ENCODE measurements at regions not wholly inside any gene's neighbourhood (a gene's known extent, or its start where the extent isn't known, plus 50 kb on each side); places are given as distances from the start of the nearest gene placed in this dataset.

DNA sequence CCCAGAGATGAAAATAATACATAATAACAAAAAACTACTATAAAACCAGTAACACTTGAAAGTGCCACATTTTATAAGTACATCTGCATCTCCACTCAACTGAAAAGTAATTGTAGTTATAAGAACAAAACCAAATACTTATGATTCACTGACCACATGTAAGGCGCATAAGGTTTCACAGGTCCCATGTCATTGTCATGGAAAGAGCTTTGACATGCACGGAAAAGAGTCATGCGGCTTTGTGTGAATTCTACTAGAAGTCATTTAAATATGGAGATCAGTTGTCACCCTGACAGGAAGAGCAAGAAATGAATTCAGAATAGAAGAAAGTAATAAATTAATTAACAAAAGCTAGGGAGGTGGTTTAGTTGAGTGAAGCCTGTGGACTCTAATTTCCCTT is 459.1 kb downstream of the CDH2 start:
- intact Hi-C loops (cut with DNase I) = no loop called here
- no peaks in the 10 kb centered on the region for H3K27me3 ChIP-seq
- no peak for DNase-seq
- H3K36me3 ChIP-seq = no peaks in the 10 kb centered on the region
- TF ChIP-seq, protein P1, sequence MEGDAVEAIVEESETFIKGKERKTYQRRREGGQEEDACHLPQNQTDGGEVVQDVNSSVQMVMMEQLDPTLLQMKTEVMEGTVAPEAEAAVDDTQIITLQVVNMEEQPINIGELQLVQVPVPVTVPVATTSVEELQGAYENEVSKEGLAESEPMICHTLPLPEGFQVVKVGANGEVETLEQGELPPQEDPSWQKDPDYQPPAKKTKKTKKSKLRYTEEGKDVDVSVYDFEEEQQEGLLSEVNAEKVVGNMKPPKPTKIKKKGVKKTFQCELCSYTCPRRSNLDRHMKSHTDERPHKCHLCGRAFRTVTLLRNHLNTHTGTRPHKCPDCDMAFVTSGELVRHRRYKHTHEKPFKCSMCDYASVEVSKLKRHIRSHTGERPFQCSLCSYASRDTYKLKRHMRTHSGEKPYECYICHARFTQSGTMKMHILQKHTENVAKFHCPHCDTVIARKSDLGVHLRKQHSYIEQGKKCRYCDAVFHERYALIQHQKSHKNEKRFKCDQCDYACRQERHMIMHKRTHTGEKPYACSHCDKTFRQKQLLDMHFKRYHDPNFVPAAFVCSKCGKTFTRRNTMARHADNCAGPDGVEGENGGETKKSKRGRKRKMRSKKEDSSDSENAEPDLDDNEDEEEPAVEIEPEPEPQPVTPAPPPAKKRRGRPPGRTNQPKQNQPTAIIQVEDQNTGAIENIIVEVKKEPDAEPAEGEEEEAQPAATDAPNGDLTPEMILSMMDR (IDR thresholded peaks at IDR 0.05) = no peak
- ATAC-seq = no peak
- H3K27ac ChIP-seq = no peak overlapping the region
- H3K9me3 ChIP-seq = no peaks in the 10 kb centered on the region
- no peak overlapping the region for H3K4me3 ChIP-seq
- no peaks in the 10 kb centered on the region for H3K4me1 ChIP-seq

DNA sequence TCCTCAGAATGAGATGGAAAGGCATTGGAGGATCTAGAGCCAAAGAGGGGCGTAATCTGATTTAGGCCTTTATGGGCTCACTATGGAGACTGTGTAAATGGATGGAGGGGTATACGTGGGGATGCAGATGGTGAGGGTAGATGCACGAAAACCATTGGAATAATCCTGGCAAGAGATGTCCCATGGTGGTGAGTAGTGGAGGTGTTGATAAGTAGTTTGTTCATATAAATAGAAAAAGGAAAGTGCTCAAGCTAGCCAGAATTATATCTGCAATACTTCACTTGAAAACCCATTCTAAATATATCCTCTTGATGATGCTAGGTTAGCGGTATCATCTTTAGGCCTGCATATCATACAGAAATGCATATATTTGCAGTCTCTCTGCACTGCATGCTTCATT is 459.7 kb downstream of the CDH2 start:
- no peaks in the 10 kb centered on the region for H3K4me1 ChIP-seq
- H3K27me3 ChIP-seq = no peaks in the 10 kb centered on the region
- intact Hi-C loops (cut with DNase I) = no loop called here
- no peak overlapping the region for H3K4me3 ChIP-seq
- DNase-seq (no peak), ATAC-seq (no peak)
- H3K36me3 ChIP-seq = no peaks in the 10 kb centered on the region
- no peak overlapping the region for H3K27ac ChIP-seq
- TF ChIP-seq, protein P1 (IDR thresholded peaks at IDR 0.05) = no peak
- H3K9me3 ChIP-seq = no peaks in the 10 kb centered on the region

DNA sequence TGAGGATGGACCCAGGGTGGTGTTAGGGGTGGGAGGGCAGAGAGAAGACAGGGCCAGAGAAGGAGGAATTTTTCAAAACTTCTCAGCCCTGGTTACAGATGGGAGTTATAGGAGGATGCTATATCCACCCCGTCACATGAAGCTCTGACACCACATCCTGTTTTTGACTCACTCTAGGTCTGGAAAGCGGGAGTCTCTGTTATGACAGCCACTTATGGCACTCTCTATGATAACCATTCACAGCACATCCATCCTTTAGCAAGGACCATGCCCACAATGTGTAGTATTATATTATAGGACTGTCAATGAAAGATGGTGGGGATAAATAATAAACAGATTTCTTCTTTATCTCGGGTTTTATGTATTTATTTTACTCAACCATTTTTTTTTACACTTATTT is 461.2 kb downstream of the CDH2 start:
- ATAC-seq (no peak), DNase-seq (no peak)
- Histone ChIP-seq H3K9me3 (no peaks in the 10 kb centered on the region), H3K27ac (no peak overlapping the region), H3K4me1 (no peaks in the 10 kb centered on the region), H3K27me3 (no peaks in the 10 kb centered on the region), H3K4me3 (no peak overlapping the region), H3K36me3 (no peaks in the 10 kb centered on the region)
- TF ChIP-seq, protein P1 (IDR thresholded peaks at IDR 0.05) = no peak
- intact Hi-C loops (cut with DNase I) = no loop called here

DNA sequence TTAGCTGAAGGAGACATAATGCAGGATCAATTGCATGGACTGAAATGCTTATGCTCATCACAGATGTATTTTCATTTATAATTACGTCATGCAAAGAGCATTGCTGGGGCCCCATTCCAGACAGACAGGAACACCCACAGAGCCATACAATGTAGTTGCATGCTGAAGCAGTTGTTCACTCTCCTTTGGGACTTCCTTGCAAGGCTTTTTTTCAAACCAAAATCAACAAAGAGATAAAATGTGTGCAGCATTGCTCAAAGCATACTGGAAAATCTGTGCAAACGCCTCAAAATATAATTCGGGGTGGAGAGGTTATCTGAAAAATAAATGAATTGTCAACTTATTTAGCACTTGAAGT is 463.2 kb downstream of the CDH2 start:
- Histone ChIP-seq H3K4me1 (no peaks in the 10 kb centered on the region), H3K27me3 (no peaks in the 10 kb centered on the region), H3K9me3 (peaks cover 0 to 7% of the 10 kb centered on the region in 2 donors), H3K27ac (no peak overlapping the region), H3K4me3 (no peak overlapping the region), H3K36me3 (no peaks in the 10 kb centered on the region)
- ATAC-seq (peak; percentile 27), DNase-seq (peak in 1 of 4 donors; percentile 24)
- intact Hi-C loops (cut with DNase I) = no loop called here
- TF ChIP-seq, protein P1 (IDR thresholded peaks at IDR 0.05) = no peak

DNA sequence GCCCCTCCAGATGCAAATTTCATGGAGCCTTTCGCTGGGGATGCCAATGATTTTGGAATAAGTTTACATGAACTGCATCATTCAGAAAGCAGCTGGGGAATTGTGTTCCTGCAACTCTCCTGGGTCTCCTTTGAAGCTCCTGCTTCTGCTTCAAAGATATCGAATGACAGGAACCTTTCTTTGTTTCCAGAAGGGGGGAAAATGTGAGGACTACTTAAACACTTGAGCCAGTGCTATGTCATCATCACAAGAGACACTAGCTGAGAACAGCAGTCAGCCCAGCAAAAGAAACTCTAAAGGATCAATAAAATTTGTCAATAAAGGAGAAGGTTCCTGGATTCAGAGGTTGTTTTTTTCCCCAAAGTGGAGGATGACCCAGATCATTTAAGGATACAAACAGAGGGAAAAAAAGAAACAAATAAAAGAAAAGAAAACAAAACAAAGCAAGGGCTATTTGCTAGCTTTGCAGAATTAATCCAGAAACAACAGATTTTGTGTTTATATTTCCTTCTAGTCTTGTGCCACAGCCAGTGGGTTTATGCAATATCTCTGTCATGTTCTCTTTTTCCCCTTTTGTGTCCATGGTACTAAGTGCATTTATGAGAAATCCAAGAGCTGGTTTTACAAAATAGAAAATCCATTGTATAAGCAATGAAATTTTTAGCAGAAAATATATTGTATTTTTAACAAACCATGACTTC is 463.7 kb downstream of the CDH2 start:
- H3K4me1 ChIP-seq = no peaks in the 10 kb centered on the region
- H3K9me3 ChIP-seq = peaks cover 0 to 7% of the 10 kb centered on the region in 2 donors
- no peaks in the 10 kb centered on the region for H3K27me3 ChIP-seq
- TF ChIP-seq, protein P1 (IDR thresholded peaks at IDR 0.05) = no peak
- intact Hi-C loops (cut with DNase I) = no loop called here
- ATAC-seq (no peak), DNase-seq (peak in 1 of 4 donors; percentile 40)
- H3K36me3 ChIP-seq = no peaks in the 10 kb centered on the region
- H3K27ac ChIP-seq = no peak overlapping the region
- no peak overlapping the region for H3K4me3 ChIP-seq

Measured in left lung (tissue), 4 donors.